ENCODE measurements at regions not wholly inside any gene's neighbourhood (a gene's known extent, or its start where the extent isn't known, plus 50 kb on each side); places are given as distances from the start of the nearest gene placed in this dataset.

DNA sequence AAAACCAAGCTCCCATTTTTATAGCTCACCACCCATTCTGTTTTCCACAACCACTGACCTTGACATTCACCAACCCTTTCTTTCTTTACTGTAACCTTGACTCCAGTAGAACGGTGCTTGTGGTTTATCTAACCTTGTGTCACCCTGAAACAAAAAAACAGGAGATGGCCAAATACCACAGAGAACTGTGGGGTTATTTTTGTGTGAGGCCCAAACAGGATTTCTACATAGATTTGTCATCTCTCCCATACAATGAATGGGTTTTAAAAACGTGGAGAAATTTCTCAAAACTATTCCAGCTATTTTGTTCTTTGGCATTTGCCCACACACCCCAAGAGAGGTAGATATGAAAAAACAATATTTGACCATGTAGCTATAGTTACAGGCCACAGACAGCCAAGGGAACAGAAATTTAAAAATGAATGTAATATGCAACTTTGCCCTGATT, 231.3 kb upstream of the TANK start:
- ATAC-seq (ENCODE audit: insufficient read depth, low FRiP score) (no peak), DNase-seq (peak in 2 of 3 donors; percentile 27 to 36)
- Histone ChIP-seq H3K9ac (ENCODE audit: insufficient read depth in 1 of 2, low read length in 2 of 2) (no peak overlapping the region), H3K36me3 (ENCODE audit: control insufficient read depth in 4 of 4, insufficient read depth in 4 of 4, low read length in 4 of 4) (no peaks in the 10 kb centered on the region), H3K4me3 (no peak overlapping the region), H3K27me3 (ENCODE audit: control insufficient read depth in 3 of 3, insufficient read depth in 3 of 3, low read length in 2 of 3) (no peaks in the 10 kb centered on the region), H3K9me3 (ENCODE audit: control insufficient read depth in 4 of 4, insufficient read depth in 3 of 4, low read length in 3 of 4) (peaks cover 0 to 2% (median 0%) of the 10 kb centered on the region in 4 donors), H3K27ac (ENCODE audit: low read depth in 1 of 2, low read length in 1 of 2) (no peak overlapping the region), H3K4me1 (ENCODE audit: control insufficient read depth in 5 of 5, insufficient read depth in 5 of 5, low read length in 5 of 5) (peaks cover 0 to 5% (median 2%) of the 10 kb centered on the region in 5 donors)
- WGBS, 2 donors = 22 to 46% methylated on average over 2 of the region's 2 CpGs
- TF ChIP-seq, protein P1, sequence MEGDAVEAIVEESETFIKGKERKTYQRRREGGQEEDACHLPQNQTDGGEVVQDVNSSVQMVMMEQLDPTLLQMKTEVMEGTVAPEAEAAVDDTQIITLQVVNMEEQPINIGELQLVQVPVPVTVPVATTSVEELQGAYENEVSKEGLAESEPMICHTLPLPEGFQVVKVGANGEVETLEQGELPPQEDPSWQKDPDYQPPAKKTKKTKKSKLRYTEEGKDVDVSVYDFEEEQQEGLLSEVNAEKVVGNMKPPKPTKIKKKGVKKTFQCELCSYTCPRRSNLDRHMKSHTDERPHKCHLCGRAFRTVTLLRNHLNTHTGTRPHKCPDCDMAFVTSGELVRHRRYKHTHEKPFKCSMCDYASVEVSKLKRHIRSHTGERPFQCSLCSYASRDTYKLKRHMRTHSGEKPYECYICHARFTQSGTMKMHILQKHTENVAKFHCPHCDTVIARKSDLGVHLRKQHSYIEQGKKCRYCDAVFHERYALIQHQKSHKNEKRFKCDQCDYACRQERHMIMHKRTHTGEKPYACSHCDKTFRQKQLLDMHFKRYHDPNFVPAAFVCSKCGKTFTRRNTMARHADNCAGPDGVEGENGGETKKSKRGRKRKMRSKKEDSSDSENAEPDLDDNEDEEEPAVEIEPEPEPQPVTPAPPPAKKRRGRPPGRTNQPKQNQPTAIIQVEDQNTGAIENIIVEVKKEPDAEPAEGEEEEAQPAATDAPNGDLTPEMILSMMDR (IDR thresholded peaks at IDR 0.05; ENCODE audit: control extremely low read depth, extremely low read depth) = no peak

DNA sequence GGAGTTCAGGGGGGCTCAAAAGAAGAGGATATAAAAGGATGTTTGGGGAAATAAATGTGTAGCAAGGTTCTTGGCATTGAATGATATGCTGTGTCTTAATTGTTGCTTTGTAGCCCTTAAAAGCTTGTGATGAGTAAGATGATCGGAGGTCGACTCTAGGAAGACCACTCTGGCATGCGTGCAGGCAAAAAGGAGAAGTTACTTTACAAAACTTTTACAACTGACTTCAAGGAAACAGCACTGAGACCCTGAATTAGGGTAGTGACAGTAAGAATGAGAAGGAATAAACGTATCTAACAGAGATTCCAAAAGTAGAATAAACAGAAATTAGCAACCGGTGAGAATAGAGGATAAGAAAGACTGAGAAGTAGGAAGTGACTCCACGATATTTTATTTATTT, 228.7 kb upstream of the TANK start:
- Histone ChIP-seq H3K36me3 (ENCODE audit: control insufficient read depth in 4 of 4, insufficient read depth in 4 of 4, low read length in 4 of 4) (no peaks in the 10 kb centered on the region), H3K4me1 (ENCODE audit: control insufficient read depth in 5 of 5, insufficient read depth in 5 of 5, low read length in 5 of 5) (peaks cover 0 to 5% (median 2%) of the 10 kb centered on the region in 5 donors), H3K9ac (ENCODE audit: insufficient read depth in 1 of 2, low read length in 2 of 2) (no peak overlapping the region), H3K4me3 (no peak overlapping the region), H3K27ac (ENCODE audit: low read depth in 1 of 2, low read length in 1 of 2) (no peak overlapping the region), H3K9me3 (ENCODE audit: control insufficient read depth in 4 of 4, insufficient read depth in 3 of 4, low read length in 3 of 4) (peaks cover 0 to 2% (median 0%) of the 10 kb centered on the region in 4 donors), H3K27me3 (ENCODE audit: control insufficient read depth in 3 of 3, insufficient read depth in 3 of 3, low read length in 2 of 3) (no peaks in the 10 kb centered on the region)
- DNase-seq = no peak
- 34 to 61% methylated on average over 6 of the region's 6 CpGs for whole genome bisulfite sequencing, 2 donors
- TF ChIP-seq, protein P1 (IDR thresholded peaks at IDR 0.05; ENCODE audit: control extremely low read depth, extremely low read depth) = no peak
- ATAC-seq (ENCODE audit: insufficient read depth, low FRiP score) = no peak

DNA sequence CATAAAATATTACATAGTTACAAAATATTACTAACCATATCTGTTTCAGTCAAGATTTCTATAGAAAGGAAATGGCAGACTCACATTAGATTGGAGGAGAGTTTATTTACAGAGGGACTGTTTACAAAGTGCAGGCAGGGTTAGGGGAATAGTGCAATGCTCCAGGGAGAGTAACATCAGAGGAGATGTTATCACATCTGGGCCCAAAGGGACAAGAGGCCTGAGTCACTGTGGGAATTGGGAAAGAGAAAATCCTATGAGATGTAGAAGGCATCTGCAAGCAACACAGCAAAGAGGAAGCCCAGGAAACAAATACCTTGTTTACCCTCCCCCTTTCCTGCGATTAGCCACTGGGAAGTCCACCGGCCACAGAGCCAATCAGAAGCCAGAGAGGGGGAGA, 227.3 kb upstream of the TANK start:
- TF ChIP-seq, protein P1 (IDR thresholded peaks at IDR 0.05; ENCODE audit: control extremely low read depth, extremely low read depth) = no peak
- ATAC-seq (ENCODE audit: insufficient read depth, low FRiP score) (no peak), DNase-seq (no peak)
- Histone ChIP-seq H3K4me3 (no peak overlapping the region), H3K36me3 (ENCODE audit: control insufficient read depth in 4 of 4, insufficient read depth in 4 of 4, low read length in 4 of 4) (no peaks in the 10 kb centered on the region), H3K4me1 (ENCODE audit: control insufficient read depth in 5 of 5, insufficient read depth in 5 of 5, low read length in 5 of 5) (peaks cover 0 to 5% (median 2%) of the 10 kb centered on the region in 5 donors), H3K9me3 (ENCODE audit: control insufficient read depth in 4 of 4, insufficient read depth in 3 of 4, low read length in 3 of 4) (peaks cover 0 to 2% (median 0%) of the 10 kb centered on the region in 4 donors), H3K27me3 (ENCODE audit: control insufficient read depth in 3 of 3, insufficient read depth in 3 of 3, low read length in 2 of 3) (no peaks in the 10 kb centered on the region), H3K9ac (ENCODE audit: insufficient read depth in 1 of 2, low read length in 2 of 2) (no peak overlapping the region), H3K27ac (ENCODE audit: low read depth in 1 of 2, low read length in 1 of 2) (no peak overlapping the region)
- 83 to 88% methylated on average over 2 of the region's 2 CpGs for WGBS, 2 donors

DNA sequence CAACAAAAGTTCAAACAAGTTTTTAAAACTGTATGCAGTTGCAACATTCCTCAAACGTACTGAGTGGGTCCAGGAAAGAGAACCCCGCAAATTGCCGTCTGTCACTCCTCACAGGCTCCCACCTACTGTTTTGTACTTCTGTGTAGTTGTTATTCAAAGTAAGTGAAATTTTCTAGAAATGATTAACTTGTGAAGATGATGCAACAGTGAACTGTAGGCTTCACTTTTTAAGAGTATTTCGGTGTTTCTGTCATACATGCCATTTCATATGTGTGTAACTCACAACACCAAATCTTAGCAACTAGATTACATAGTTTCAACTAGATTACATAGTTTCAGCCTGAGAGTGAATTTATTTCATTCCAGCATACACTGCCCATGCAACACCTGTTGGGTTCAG, 226.0 kb upstream of the TANK start:
- Histone ChIP-seq H3K9me3 (ENCODE audit: control insufficient read depth in 4 of 4, insufficient read depth in 3 of 4, low read length in 3 of 4) (peaks cover 0 to 2% (median 0%) of the 10 kb centered on the region in 4 donors), H3K4me1 (ENCODE audit: control insufficient read depth in 5 of 5, insufficient read depth in 5 of 5, low read length in 5 of 5) (peaks cover 0 to 2% (median 0%) of the 10 kb centered on the region in 5 donors), H3K36me3 (ENCODE audit: control insufficient read depth in 4 of 4, insufficient read depth in 4 of 4, low read length in 4 of 4) (no peaks in the 10 kb centered on the region), H3K27me3 (ENCODE audit: control insufficient read depth in 3 of 3, insufficient read depth in 3 of 3, low read length in 2 of 3) (no peaks in the 10 kb centered on the region), H3K9ac (ENCODE audit: insufficient read depth in 1 of 2, low read length in 2 of 2) (no peak overlapping the region), H3K27ac (ENCODE audit: low read depth in 1 of 2, low read length in 1 of 2) (no peak overlapping the region), H3K4me3 (no peak overlapping the region)
- WGBS, 2 donors = 60 to 69% methylated on average over 4 of the region's 4 CpGs
- TF ChIP-seq, protein P1 (IDR thresholded peaks at IDR 0.05; ENCODE audit: control extremely low read depth, extremely low read depth) = no peak
- DNase-seq = peak in 1 of 3 donors; percentile 33
- ATAC-seq (ENCODE audit: insufficient read depth, low FRiP score) = no peak
